ENCODE measurements at regions not wholly inside any gene's neighbourhood (a gene's known extent, or its start where the extent isn't known, plus 50 kb on each side); places are given as distances from the start of the nearest gene placed in this dataset.
"Not testable (repeated sequence)": the region's sequence is repeated elsewhere in the genome, so short reads cannot be mapped to it uniquely, and the experiment has no call there.

DNA sequence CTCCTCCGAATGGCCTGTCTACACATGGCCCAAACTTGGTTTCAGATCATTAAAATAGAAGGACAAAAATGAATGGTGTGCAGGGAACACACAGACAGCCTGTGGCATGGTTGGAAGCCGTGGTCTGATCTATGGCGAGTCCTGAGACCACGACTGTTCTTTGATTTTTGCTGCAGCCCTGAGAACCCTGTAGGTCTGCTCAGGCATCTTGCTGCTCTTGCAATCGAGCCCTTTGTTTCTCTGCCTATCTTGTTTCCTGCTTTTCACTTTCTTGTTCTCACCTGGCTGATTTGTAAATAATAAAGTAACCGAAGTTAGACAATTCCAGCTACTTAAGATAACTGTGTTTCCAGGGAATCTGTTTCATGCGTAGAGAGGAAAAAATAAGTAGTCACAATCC lies 54.1 kb upstream of the NBPF9 start:
- H3K36me3 ChIP-seq (ENCODE audit: low read length); H3K9me2 ChIP-seq (replicated peaks; ENCODE audit: insufficient read depth, low read length); H3K79me2 ChIP-seq (ENCODE audit: insufficient read depth, low read length); H3K4me2 ChIP-seq (ENCODE audit: low read depth, low read length, poor library complexity, severe bottlenecking); H3K9me3 ChIP-seq (ENCODE audit: insufficient read depth, low read length); H2AFZ ChIP-seq (ENCODE audit: low read depth, low read length, severe bottlenecking); H3K27ac ChIP-seq (ENCODE audit: low read depth, low read length); H3K4me3 ChIP-seq (ENCODE audit: insufficient read depth, low read length, poor library complexity, severe bottlenecking); H4K20me1 ChIP-seq (ENCODE audit: low read depth, low read length); H3F3A ChIP-seq (ENCODE audit: insufficient read depth); H3K9ac ChIP-seq (ENCODE audit: low read length); H3K27me3 ChIP-seq (ENCODE audit: low read length): not testable (repeated sequence)

DNA sequence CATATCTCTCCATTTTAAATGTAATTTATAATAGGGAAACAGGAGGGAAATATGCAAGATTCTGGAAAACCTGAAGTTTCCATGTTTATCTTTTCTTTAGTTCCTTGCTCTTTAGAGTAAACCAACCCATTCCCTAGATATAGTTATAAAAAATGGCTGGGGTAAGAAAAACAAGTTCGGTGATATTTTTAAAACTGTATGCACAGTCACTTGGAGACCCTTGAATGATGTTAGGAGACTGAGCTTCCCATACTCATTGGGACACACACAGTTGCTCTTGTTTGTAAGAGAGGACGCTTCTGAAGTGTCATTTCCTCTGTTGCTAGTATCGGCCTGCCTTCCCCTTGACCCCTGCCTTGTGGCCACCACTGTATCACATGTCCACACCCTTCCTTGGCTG lies 55.0 kb upstream of the NBPF9 start:
- H3K36me3 ChIP-seq (ENCODE audit: low read length); H3K9ac ChIP-seq (ENCODE audit: low read length); H3K27ac ChIP-seq (ENCODE audit: low read depth, low read length); H3K9me3 ChIP-seq (ENCODE audit: insufficient read depth, low read length); H3F3A ChIP-seq (ENCODE audit: insufficient read depth); H3K27me3 ChIP-seq (ENCODE audit: low read length); H3K4me3 ChIP-seq (ENCODE audit: insufficient read depth, low read length, poor library complexity, severe bottlenecking); H3K9me2 ChIP-seq (replicated peaks; ENCODE audit: insufficient read depth, low read length); H3K4me2 ChIP-seq (ENCODE audit: low read depth, low read length, poor library complexity, severe bottlenecking); H3K79me2 ChIP-seq (ENCODE audit: insufficient read depth, low read length); H4K20me1 ChIP-seq (ENCODE audit: low read depth, low read length); H2AFZ ChIP-seq (ENCODE audit: low read depth, low read length, severe bottlenecking): not testable (repeated sequence)

DNA sequence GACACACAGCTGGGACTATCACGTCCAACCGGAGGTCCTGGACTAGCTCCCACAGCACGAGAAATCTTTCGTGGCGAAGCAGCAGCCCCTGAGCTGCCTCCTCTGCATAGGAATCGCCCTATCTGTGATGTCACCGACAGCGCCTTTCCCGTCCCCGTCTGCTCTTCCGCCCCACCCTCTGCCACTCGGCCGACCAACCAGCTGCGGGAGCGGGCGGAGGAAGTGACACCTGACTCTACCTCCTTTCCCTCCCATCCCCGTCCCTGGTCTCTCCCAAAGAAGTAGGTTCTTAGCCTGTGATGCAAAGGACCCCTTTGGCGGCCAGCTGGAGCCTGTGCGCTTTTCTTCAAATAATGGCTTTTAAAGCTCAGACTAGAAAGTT lies 59.7 kb upstream of the NBPF9 start:
- not testable (repeated sequence) for H3K9me3 ChIP-seq (ENCODE audit: insufficient read depth, low read length); H3K36me3 ChIP-seq (ENCODE audit: low read length); H3K27ac ChIP-seq (ENCODE audit: low read depth, low read length); H3K79me2 ChIP-seq (ENCODE audit: insufficient read depth, low read length); H4K20me1 ChIP-seq (ENCODE audit: low read depth, low read length); H3K9me2 ChIP-seq (replicated peaks; ENCODE audit: insufficient read depth, low read length); H3K27me3 ChIP-seq (ENCODE audit: low read length); H3F3A ChIP-seq (ENCODE audit: insufficient read depth); H2AFZ ChIP-seq (ENCODE audit: low read depth, low read length, severe bottlenecking); H3K4me2 ChIP-seq (ENCODE audit: low read depth, low read length, poor library complexity, severe bottlenecking); H3K4me3 ChIP-seq (ENCODE audit: insufficient read depth, low read length, poor library complexity, severe bottlenecking); H3K9ac ChIP-seq (ENCODE audit: low read length)

DNA sequence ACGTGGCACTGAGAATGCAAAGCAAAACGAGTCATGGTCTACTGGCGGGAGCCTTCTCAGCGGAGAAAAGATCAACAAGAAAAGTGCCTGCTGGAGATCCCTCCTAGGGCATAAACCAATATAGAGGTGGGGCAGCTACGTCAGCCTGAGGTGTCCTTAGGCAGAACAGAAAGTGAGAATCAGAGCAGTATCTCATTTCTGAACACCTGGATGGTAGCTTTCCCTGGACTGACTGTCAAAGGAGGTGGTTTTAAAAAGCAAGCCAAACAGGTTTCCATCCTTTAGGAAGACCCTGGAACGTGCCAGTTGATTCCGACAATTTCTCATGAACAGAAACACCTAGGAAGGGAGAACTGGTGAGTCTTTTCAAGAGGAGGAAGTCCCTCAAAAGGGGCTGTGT lies 71.4 kb upstream of the NBPF9 start:
- H2AFZ ChIP-seq (ENCODE audit: low read depth, low read length, severe bottlenecking); H4K20me1 ChIP-seq (ENCODE audit: low read depth, low read length); H3K9me3 ChIP-seq (ENCODE audit: insufficient read depth, low read length); H3K4me2 ChIP-seq (ENCODE audit: low read depth, low read length, poor library complexity, severe bottlenecking); H3K9me2 ChIP-seq (replicated peaks; ENCODE audit: insufficient read depth, low read length); H3K36me3 ChIP-seq (ENCODE audit: low read length); H3K27me3 ChIP-seq (ENCODE audit: low read length); H3K9ac ChIP-seq (ENCODE audit: low read length); H3F3A ChIP-seq (ENCODE audit: insufficient read depth); H3K27ac ChIP-seq (ENCODE audit: low read depth, low read length); H3K4me3 ChIP-seq (ENCODE audit: insufficient read depth, low read length, poor library complexity, severe bottlenecking); H3K79me2 ChIP-seq (ENCODE audit: insufficient read depth, low read length): not testable (repeated sequence)

DNA sequence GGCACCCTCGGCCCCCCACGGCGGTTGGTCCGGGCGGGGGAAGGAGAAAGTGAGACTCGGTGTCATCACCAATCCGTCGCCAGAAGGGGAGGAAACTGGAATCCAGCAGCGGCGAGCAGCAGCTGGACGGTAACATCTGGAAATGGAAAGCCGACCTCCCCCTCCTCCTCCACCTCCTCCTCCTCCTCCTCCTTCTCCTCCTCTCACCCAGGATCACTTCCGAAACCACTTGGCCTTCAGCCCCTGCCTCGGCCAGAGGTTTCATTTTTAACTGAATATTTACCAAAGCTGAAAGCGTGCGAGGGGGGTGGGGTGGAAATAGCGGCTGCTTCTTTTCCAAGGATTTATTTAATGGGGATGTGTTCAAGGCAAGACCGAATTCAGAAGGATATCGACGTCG lies 72.5 kb upstream of the NBPF9 start:
- not testable (repeated sequence) for H3K4me3 ChIP-seq (ENCODE audit: insufficient read depth, low read length, poor library complexity, severe bottlenecking); H2AFZ ChIP-seq (ENCODE audit: low read depth, low read length, severe bottlenecking); H3K27ac ChIP-seq (ENCODE audit: low read depth, low read length); H3K79me2 ChIP-seq (ENCODE audit: insufficient read depth, low read length); H3K36me3 ChIP-seq (ENCODE audit: low read length); H3K27me3 ChIP-seq (ENCODE audit: low read length); H4K20me1 ChIP-seq (ENCODE audit: low read depth, low read length); H3K4me2 ChIP-seq (ENCODE audit: low read depth, low read length, poor library complexity, severe bottlenecking); H3K9me2 ChIP-seq (replicated peaks; ENCODE audit: insufficient read depth, low read length); H3K9me3 ChIP-seq (ENCODE audit: insufficient read depth, low read length); H3K9ac ChIP-seq (ENCODE audit: low read length); H3F3A ChIP-seq (ENCODE audit: insufficient read depth)

DNA sequence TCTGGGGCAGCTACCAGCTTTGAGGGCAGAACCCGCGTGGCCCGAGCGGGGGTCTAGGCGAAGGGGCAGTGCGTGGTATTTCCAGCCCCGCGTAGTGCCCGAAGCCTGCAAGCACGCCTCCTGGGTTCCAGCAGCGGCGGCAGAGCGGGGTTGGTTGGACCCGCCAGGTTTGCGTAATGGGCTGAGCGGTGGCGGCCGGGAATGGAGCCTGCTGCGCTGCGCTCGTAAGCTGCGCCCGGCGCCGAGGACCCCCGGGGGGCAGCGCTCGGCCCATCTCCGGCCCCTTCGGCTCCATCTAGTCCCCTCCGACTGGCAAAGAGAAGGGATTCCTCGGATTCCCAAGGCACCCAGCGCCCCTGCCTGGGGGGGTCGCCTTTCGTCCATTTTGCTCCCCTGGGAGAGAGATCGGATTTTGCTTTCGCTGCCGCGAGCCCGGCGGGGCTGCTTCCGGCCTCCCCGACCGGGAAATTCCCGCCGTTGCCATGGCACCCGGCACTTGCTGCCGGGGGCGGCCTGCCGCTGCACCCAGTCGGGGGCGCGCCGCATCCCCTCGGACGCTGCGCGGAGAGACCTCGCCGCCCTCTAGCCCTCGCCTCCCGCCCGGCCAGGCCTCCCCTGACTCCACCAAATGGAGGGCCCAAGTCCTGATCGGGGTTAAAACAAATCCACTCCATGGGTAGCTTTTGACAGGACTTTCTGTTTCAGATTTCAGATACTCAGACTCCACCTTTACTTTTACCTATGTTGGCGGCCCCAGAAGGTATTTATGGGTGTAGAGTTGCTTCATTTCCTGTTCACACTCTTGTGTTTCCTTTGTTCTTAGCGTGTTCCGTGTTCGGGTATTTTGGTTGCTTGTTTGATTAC lies 73.3 kb upstream of the NBPF9 start:
- H3K36me3 ChIP-seq (ENCODE audit: low read length); H3K9me3 ChIP-seq (ENCODE audit: insufficient read depth, low read length); H3K27me3 ChIP-seq (ENCODE audit: low read length); H3K79me2 ChIP-seq (ENCODE audit: insufficient read depth, low read length); H2AFZ ChIP-seq (ENCODE audit: low read depth, low read length, severe bottlenecking); H4K20me1 ChIP-seq (ENCODE audit: low read depth, low read length); H3F3A ChIP-seq (ENCODE audit: insufficient read depth); H3K9me2 ChIP-seq (replicated peaks; ENCODE audit: insufficient read depth, low read length): not testable (repeated sequence)
- Histone ChIP-seq H3K4me3 (ENCODE audit: insufficient read depth, low read length, poor library complexity, severe bottlenecking) (peak overlapping the region; percentile 55), H3K4me2 (ENCODE audit: low read depth, low read length, poor library complexity, severe bottlenecking) (peak overlapping the region; percentile 41), H3K27ac (ENCODE audit: low read depth, low read length) (peak overlapping the region; percentile 78), H3K9ac (ENCODE audit: low read length) (peak overlapping the region; percentile 57)

DNA sequence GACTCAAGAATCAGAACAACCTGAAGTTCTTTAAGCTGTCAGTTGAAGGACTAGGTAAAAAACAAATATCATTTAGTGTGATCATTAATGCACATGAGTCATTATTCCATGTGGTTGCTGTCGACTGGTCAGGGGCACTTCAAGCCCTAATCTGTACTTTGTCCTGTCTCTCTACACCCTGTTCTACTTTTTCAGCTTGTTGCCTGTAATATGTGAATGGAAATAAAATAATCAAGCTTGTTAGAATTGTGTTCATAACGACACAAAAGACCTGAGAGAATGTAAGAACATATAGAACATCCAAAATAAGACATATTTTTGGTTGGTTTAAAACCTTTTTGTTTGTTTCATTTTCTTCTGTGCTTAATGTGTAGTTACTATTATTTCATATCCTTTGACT lies 87.4 kb upstream of the NBPF9 start:
- H3K9me2 ChIP-seq (replicated peaks; ENCODE audit: insufficient read depth, low read length); H3K9me3 ChIP-seq (ENCODE audit: insufficient read depth, low read length); H3K79me2 ChIP-seq (ENCODE audit: insufficient read depth, low read length); H4K20me1 ChIP-seq (ENCODE audit: low read depth, low read length); H3K9ac ChIP-seq (ENCODE audit: low read length); H3F3A ChIP-seq (ENCODE audit: insufficient read depth); H3K4me3 ChIP-seq (ENCODE audit: insufficient read depth, low read length, poor library complexity, severe bottlenecking); H3K27ac ChIP-seq (ENCODE audit: low read depth, low read length); H2AFZ ChIP-seq (ENCODE audit: low read depth, low read length, severe bottlenecking); H3K27me3 ChIP-seq (ENCODE audit: low read length); H3K36me3 ChIP-seq (ENCODE audit: low read length); H3K4me2 ChIP-seq (ENCODE audit: low read depth, low read length, poor library complexity, severe bottlenecking): not testable (repeated sequence)

DNA sequence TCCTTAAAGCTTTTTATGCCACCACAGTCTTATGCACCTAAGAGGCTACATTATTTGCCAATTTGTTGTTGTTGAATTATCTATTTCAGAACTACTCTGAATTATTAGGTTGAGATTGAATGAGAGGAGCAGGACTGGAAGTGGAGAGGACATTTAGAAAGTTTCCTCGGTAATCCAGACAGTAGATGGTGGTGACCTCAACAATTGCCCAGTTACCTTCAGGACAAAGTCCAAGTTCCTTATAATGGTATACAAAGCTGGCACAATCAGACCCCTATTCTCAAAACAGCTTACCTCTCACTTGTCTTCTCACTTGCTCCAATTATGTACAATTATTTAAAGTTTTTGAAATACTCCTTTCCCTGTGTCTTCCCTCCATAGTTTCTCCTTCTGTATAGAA lies 93.3 kb upstream of the NBPF9 start:
- not testable (repeated sequence) for H3K9ac ChIP-seq (ENCODE audit: low read length); H3K9me3 ChIP-seq (ENCODE audit: insufficient read depth, low read length); H3K4me3 ChIP-seq (ENCODE audit: insufficient read depth, low read length, poor library complexity, severe bottlenecking); H3K36me3 ChIP-seq (ENCODE audit: low read length); H3K79me2 ChIP-seq (ENCODE audit: insufficient read depth, low read length); H3K27ac ChIP-seq (ENCODE audit: low read depth, low read length); H3K27me3 ChIP-seq (ENCODE audit: low read length); H2AFZ ChIP-seq (ENCODE audit: low read depth, low read length, severe bottlenecking); H3K4me2 ChIP-seq (ENCODE audit: low read depth, low read length, poor library complexity, severe bottlenecking); H3K9me2 ChIP-seq (replicated peaks; ENCODE audit: insufficient read depth, low read length); H4K20me1 ChIP-seq (ENCODE audit: low read depth, low read length); H3F3A ChIP-seq (ENCODE audit: insufficient read depth)
